B cell (primary cell): ENCODE measurements at regions not wholly inside any gene's neighbourhood (a gene's known extent, or its start where the extent isn't known, plus 50 kb on each side); places are given as distances from the start of the nearest gene placed in this dataset.

Experiments used
- ATAC-seq: fragments of 200-7000 bp; cut with Tn5 transposase; one replicate; pipeline ENCODE4 v1.10.0; 2021; ENCODE audit warnings: low read depth, mild to moderate bottlenecking, moderate number of reproducible peaks, moderate library complexity
- CTCF ChIA-PET: fragments of 350-600 bp; sonication (Branson Sonifier 250); formaldehyde crosslinking; loops from one replicate; lab custom pipeline; 2021; ENCODE audit warnings: antibody characterized with exemption, inconsistent platforms; lab: Charles Lee
- POLR2A ChIA-PET: fragments of 350-600 bp; sonication (Branson Sonifier 250); formaldehyde crosslinking; loops from one replicate; lab custom pipeline; 2021; ENCODE audit warnings: antibody characterized with exemption; lab: Charles Lee
- DNase-seq: peaks from one replicate; pipeline ENCODE4 v3.0.0; 2013
- H2AFZ ChIP-seq: 2 replicates; pipeline ENCODE4 v1.6.1; 2012; ENCODE audit warnings: mild to moderate bottlenecking, low read depth, low read length; ENCODE audit not compliant: insufficient read depth, poor library complexity, severe bottlenecking
- H3K27ac ChIP-seq, 2 donors: 1 replicate in 1 of 2; 2 replicates in 1 of 2; pipeline ENCODE4 v1.5.1; 2012 to 2013; ENCODE audit warnings: low read length in 2 of 2, mild to moderate bottlenecking in 2 of 2, moderate library complexity in 1 of 2
- H3K27me3 ChIP-seq, 4 experiments: fragments of 200-600 bp in 1 of 4; sonication (generic) in 1 of 4; replicated peaks in 1 of 4; 1 replicate in 2 of 4; 2 replicates in 2 of 4; pipeline versions ENCODE4 v1.6.1 to v1.7.0; 2013 to 2016; ENCODE audit warnings: low read length in 3 of 4, mild to moderate bottlenecking in 2 of 4, mixed read lengths in 1 of 4, moderate library complexity in 1 of 4; ENCODE audit not compliant: insufficient read depth in 4 of 4, control insufficient read depth in 3 of 4; ENCODE audit errors: control extremely low read depth in 1 of 4
- H3K36me3 ChIP-seq, 2 experiments: replicated peaks in 1 of 2; 1 replicate in 1 of 2; 2 replicates in 1 of 2; pipeline versions ENCODE4 v1.6.1 to v1.7.1; 2013; ENCODE audit warnings: low read length in 1 of 2; ENCODE audit not compliant: insufficient read depth in 2 of 2, control insufficient read depth in 1 of 2; ENCODE audit errors: control extremely low read depth in 1 of 2, extremely low read depth in 1 of 2
- H3K4me1 ChIP-seq, 2 donors: fragments of 200-600 bp in 1 of 2; sonication (generic) in 1 of 2; 1 replicate in 1 of 2; 2 replicates in 1 of 2; pipeline versions ENCODE4 v1.5.1 to v1.6.1; 2013 to 2017; ENCODE audit warnings: low read length in 2 of 2; ENCODE audit not compliant: control insufficient read depth in 2 of 2, insufficient read depth in 2 of 2
- H3K4me2 ChIP-seq: replicated peaks from 2 replicates; pipeline ENCODE3; 2012; ENCODE audit warnings: mild to moderate bottlenecking, low read depth, low read length; ENCODE audit not compliant: poor library complexity, severe bottlenecking
- H3K4me3 ChIP-seq, 5 experiments: fragments of 200-600 bp in 1 of 5; sonication (generic) in 1 of 5; 1 replicate in 3 of 5; 2 replicates in 2 of 5; pipeline versions ENCODE4 v1.5.1 to v1.7.0; 2011 to 2016; ENCODE audit warnings: low read length in 4 of 5, mild to moderate bottlenecking in 4 of 5, low read depth in 2 of 5, control low read depth in 1 of 5, moderate library complexity in 1 of 5; ENCODE audit not compliant: insufficient read depth in 1 of 5; ENCODE audit errors: control extremely low read depth in 1 of 5, extremely low read depth in 1 of 5
- H3K79me2 ChIP-seq: fragments of 200-600 bp; sonication (generic); one replicate; pipeline ENCODE4 v1.6.0; 2016; ENCODE audit warnings: low read length; ENCODE audit not compliant: control insufficient read depth, insufficient read depth
- H3K9ac ChIP-seq: fragments of 200-600 bp; sonication (generic); 2 replicates; pipeline ENCODE4 v1.6.1; 2017; ENCODE audit warnings: mild to moderate bottlenecking, low read length, moderate library complexity
- H3K9me3 ChIP-seq, 3 donors: one replicate each; pipeline versions ENCODE4 v1.6.1 to v1.7.1; 2013; ENCODE audit warnings: low read length in 2 of 3; ENCODE audit not compliant: control insufficient read depth in 2 of 3, insufficient read depth in 1 of 3; ENCODE audit errors: control extremely low read depth in 1 of 3
- H4K20me1 ChIP-seq: 2 replicates; pipeline ENCODE4 v1.6.0; 2012; ENCODE audit warnings: mild to moderate bottlenecking, low read length; ENCODE audit not compliant: insufficient read depth, control insufficient read depth, poor library complexity, severe bottlenecking
- H3K27ac Mint-ChIP-seq: one replicate; pipeline ENCODE4 v1.8.0; 2021; ENCODE audit warnings: mixed read lengths
- H3K27me3 Mint-ChIP-seq: one replicate; pipeline ENCODE4 v1.8.0; 2021; ENCODE audit warnings: mixed read lengths
- H3K4me1 Mint-ChIP-seq: one replicate; pipeline ENCODE4 v1.8.0; 2021; ENCODE audit warnings: mixed read lengths
- H3K4me3 Mint-ChIP-seq: one replicate; pipeline ENCODE4 v1.8.0; 2021; ENCODE audit warnings: mixed read lengths
- H3K9me3 Mint-ChIP-seq: one replicate; pipeline ENCODE4 v1.8.0; 2022; ENCODE audit warnings: mixed read lengths; ENCODE audit not compliant: insufficient read depth
- CTCF ChIP-seq: fragments of 200-600 bp; IDR thresholded peaks from one replicate; pipeline ENCODE4 v1.8.0; 2022; ENCODE audit warnings: antibody characterized with exemption, mild to moderate bottlenecking
- EZH2 ChIP-seq: IDR thresholded peaks from 2 replicates; pipeline ENCODE4 v1.6.1; 2012; ENCODE audit warnings: borderline replicate concordance, low read depth, mild to moderate bottlenecking, moderate library complexity, low read length; ENCODE audit not compliant: insufficient read depth, poor library complexity, severe bottlenecking
- whole genome bisulfite sequencing: methylation state at CpG from one replicate; pipeline ENCODE4 v1.1.5; 2013; ENCODE audit warnings: missing lambda C conversion rate; ENCODE audit not compliant: insufficient coverage; 5-methylcytosine and 5-hydroxymethylcytosine counted together
- intact Hi-C: fragments of 100-400 bp; cut with micrococcal nuclease; formaldehyde crosslinking; loops from one replicate; pipeline ENCODE4 v1.10.0; 2022

GRCh38 chr1:194372266-194372665 is 1185.9 kb upstream of the B3GALT2 start:
- DNase-seq (no peak), ATAC-seq (no peak)
- no peaks in the 10 kb centered on the region for H3K9me3 Mint-ChIP-seq
- Histone ChIP-seq H3K4me2 (no peak overlapping the region), H2AFZ (no peak overlapping the region), H3K9me3 (no peaks in the 10 kb centered on the region), H3K36me3 (no peaks in the 10 kb centered on the region), H3K4me1 (no peaks in the 10 kb centered on the region), H3K79me2 (no peaks in the 10 kb centered on the region), H3K27ac (no peak overlapping the region), H3K9ac (no peak overlapping the region), H3K27me3 (no peaks in the 10 kb centered on the region), H3K4me3 (no peak overlapping the region), H4K20me1 (no peaks in the 10 kb centered on the region)
- no peak overlapping the region for H3K4me3 Mint-ChIP-seq
- H3K4me1 Mint-ChIP-seq: no peaks in the 10 kb centered on the region
- ChIA-PET POLR2A (no interaction called here), CTCF (no interaction called here)
- no peaks in the 10 kb centered on the region for H3K27me3 Mint-ChIP-seq
- no CpG with 5 or more reads among the region's 2 CpGs for WGBS
- H3K27ac Mint-ChIP-seq: no peak overlapping the region
- intact Hi-C loops: no loop called here
- TF ChIP-seq CTCF (no peak), EZH2 (no peak)

GRCh38 chr1:194369622-194370021 is 1183.2 kb upstream of the B3GALT2 start:
- no peak overlapping the region for H3K9ac ChIP-seq
- H3K27ac ChIP-seq: no peak overlapping the region
- no peak overlapping the region for H3K4me3 ChIP-seq
- no peaks in the 10 kb centered on the region for H3K9me3 ChIP-seq
- H3K79me2 ChIP-seq: no peaks in the 10 kb centered on the region
- POLR2A ChIA-PET: no interaction called here
- no peaks in the 10 kb centered on the region for H3K27me3 ChIP-seq
- CTCF ChIA-PET: no interaction called here
- no peak for TF ChIP-seq CTCF
- TF ChIP-seq EZH2: no peak
- no peak overlapping the region for H3K4me3 Mint-ChIP-seq
- no peak overlapping the region for H2AFZ ChIP-seq
- H3K4me1 Mint-ChIP-seq: no peaks in the 10 kb centered on the region
- no CpG with 5 or more reads among the region's 1 CpG for WGBS
- H3K4me2 ChIP-seq: no peak overlapping the region
- H3K36me3 ChIP-seq: no peaks in the 10 kb centered on the region
- H3K9me3 Mint-ChIP-seq: no peaks in the 10 kb centered on the region
- H4K20me1 ChIP-seq: no peaks in the 10 kb centered on the region
- no peak for DNase-seq
- no peak for ATAC-seq
- no peaks in the 10 kb centered on the region for H3K4me1 ChIP-seq
- H3K27me3 Mint-ChIP-seq: no peaks in the 10 kb centered on the region
- no peak overlapping the region for H3K27ac Mint-ChIP-seq
- intact Hi-C loops: no loop called here
